GM10248 (cell line): ENCODE measurements at regions not wholly inside any gene's neighbourhood (a gene's known extent, or its start where the extent isn't known, plus 50 kb on each side); places are given as distances from the start of the nearest gene placed in this dataset.

Experiments used
- CTCF ChIA-PET: fragments of 300-600 bp; sonication (Branson Sonifier 250); formaldehyde crosslinking; extraction: SDS; loops from one replicate; lab custom pipeline; 2021; ENCODE audit warnings: antibody characterized with exemption; lab: Yijun Ruan, JAX
- POLR2A ChIA-PET: fragments of 350-650 bp; sonication (Branson Sonifier 250); formaldehyde crosslinking; extraction: SDS; loops from one replicate; lab custom pipeline; 2020; ENCODE audit warnings: antibody characterized with exemption; lab: Yijun Ruan, JAX
- DNase-seq: peaks from one replicate; pipeline ENCODE4 v3.0.0; 2012; ENCODE audit errors: extremely low spot score
- CTCF ChIP-seq: IDR thresholded peaks from 2 replicates; pipeline ENCODE4 v1.5.1; 2012; ENCODE audit warnings: mild to moderate bottlenecking, low read depth; ENCODE audit errors: extremely low read depth, missing control alignments, control extremely low read depth

GRCh38 chr4:53644607-53645006 lies 53.3 kb upstream of the LNX1 start:
- ChIA-PET CTCF (interaction anchor here (2.0 to 2.5 kb wide), 2 partner anchors 9 to 12 kb away, joined by 5 to 10 read pairs; no protein-coding TSS in a partner anchor), POLR2A (no interaction called here)
- no peak for DNase-seq
- TF ChIP-seq CTCF = no peak
